ENCODE measurements at regions not wholly inside any gene's neighbourhood (a gene's known extent, or its start where the extent isn't known, plus 50 kb on each side); places are given as distances from the start of the nearest gene placed in this dataset.
"Not testable (repeated sequence)": the region's sequence is repeated elsewhere in the genome, so short reads cannot be mapped to it uniquely, and the experiment has no call there.

DNA sequence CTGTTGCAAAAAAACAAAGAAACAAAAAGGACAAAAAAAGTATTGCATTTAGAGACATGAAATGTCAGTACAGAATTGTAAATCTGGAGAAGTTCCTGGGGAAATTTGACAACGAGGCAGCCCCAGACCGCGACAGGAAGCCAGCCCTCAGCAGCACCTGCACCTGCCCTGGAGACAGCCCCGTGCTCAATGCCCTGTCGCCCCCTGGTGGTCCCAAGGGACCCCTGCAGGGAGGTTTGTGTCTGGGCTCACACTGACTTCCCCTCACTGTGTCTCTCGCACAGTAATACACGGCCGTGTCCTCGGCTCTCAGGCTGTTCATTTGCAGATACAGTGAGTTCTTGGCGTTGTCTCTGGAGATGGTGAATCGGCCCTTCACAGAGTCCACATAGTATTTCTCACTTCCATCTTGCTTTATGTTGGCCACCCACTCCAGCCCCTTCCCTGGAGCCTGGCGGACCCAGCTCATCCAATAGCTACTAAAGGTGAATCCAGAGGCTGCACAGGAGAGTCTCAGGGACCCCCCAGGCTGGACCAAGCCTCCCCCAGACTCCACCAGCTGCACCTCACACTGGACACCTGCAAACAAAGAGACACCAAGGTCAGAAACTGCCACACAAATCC is 535.6 kb downstream of the TMEM121 start:
- TF ChIP-seq CTCF (conservative IDR thresholded peaks at IDR 0.05; ENCODE audit: low read depth, low read length); EZH2 (IDR thresholded peaks at IDR 0.05; ENCODE audit: low read length, unreplicated experiment); EZH2phosphoT487 (IDR thresholded peaks at IDR 0.05; ENCODE audit: borderline replicate concordance, low read length): not testable (repeated sequence)
